GM06990 (cell line): ENCODE measurements at regions not wholly inside any gene's neighbourhood (a gene's known extent, or its start where the extent isn't known, plus 50 kb on each side); places are given as distances from the start of the nearest gene placed in this dataset.
"Not testable (repeated sequence)": the region's sequence is repeated elsewhere in the genome, so short reads cannot be mapped to it uniquely, and the experiment has no call there.

Source experiments
- DNase-seq: peaks from one replicate; pipeline ENCODE4 v3.0.0-alpha.2; 2011; ENCODE audit not compliant: insufficient read length; ENCODE audit errors: extremely low read depth
- H3K27me3 ChIP-seq: replicated peaks from 2 replicates; pipeline ENCODE4 v1.6.0; 2011; ENCODE audit warnings: low read length; ENCODE audit not compliant: control insufficient read depth, insufficient read depth
- H3K36me3 ChIP-seq: 2 replicates; pipeline ENCODE4 v1.5.1; 2011; ENCODE audit warnings: low read length; ENCODE audit not compliant: control insufficient read depth, insufficient read depth
- H3K4me3 ChIP-seq: replicated peaks from 2 replicates; pipeline ENCODE4 v1.5.1; 2011; ENCODE audit warnings: low read depth, mild to moderate bottlenecking, control low read depth, low read length
- CTCF ChIP-seq: IDR thresholded peaks from 2 replicates; pipeline ENCODE4 v1.5.1; 2011; ENCODE audit warnings: low read length, control low read depth, mild to moderate bottlenecking, inconsistent platforms; ENCODE audit not compliant: insufficient read depth, poor library complexity, severe bottlenecking

GRCh38 chr5:109630093-109630492 is 59.6 kb upstream of the MAN2A1 start:
- DNase-seq = no peak
- H3K36me3 ChIP-seq = no peaks in the 10 kb centered on the region
- no peaks in the 10 kb centered on the region for H3K27me3 ChIP-seq
- no peak overlapping the region for H3K4me3 ChIP-seq
- TF ChIP-seq CTCF = no peak

- H3K36me3 ChIP-seq = no peaks in the 10 kb centered on the region
- H3K4me3 ChIP-seq = no peak overlapping the region
- DNase-seq = no peak
- H3K27me3 ChIP-seq = no peaks in the 10 kb centered on the region
- TF ChIP-seq CTCF = no peak
Observed at GRCh38 chr5:109628591-109628990, 61.1 kb upstream of the MAN2A1 start.

GRCh38 chr5:109621266-109621665 is 68.5 kb upstream of the MAN2A1 start:
- not testable (repeated sequence) for H3K36me3 ChIP-seq, H3K4me3 ChIP-seq, H3K27me3 ChIP-seq, DNase-seq

GRCh38 chr5:109620651-109621050 is 69.1 kb upstream of the MAN2A1 start:
- no peaks in the 10 kb centered on the region for H3K36me3 ChIP-seq
- no peak for TF ChIP-seq CTCF
- H3K27me3 ChIP-seq = peaks cover 3% of the 10 kb centered on the region; the same call in 1 of the 2 replicates
- DNase-seq = no peak
- no peak overlapping the region for H3K4me3 ChIP-seq

- H3K4me3 ChIP-seq = no peak overlapping the region
- H3K27me3 ChIP-seq = peaks cover 3% of the 10 kb centered on the region; the same call in 1 of the 2 replicates
- H3K36me3 ChIP-seq = no peaks in the 10 kb centered on the region
- TF ChIP-seq CTCF = no peak
- no peak for DNase-seq
Observed at GRCh38 chr5:109619606-109620005, 70.1 kb upstream of the MAN2A1 start.

- no peak for TF ChIP-seq CTCF
- peaks cover 3% of the 10 kb centered on the region; the same call in 1 of the 2 replicates for H3K27me3 ChIP-seq
- no peaks in the 10 kb centered on the region for H3K36me3 ChIP-seq
- H3K4me3 ChIP-seq = no peak overlapping the region
- no peak for DNase-seq
Observed at GRCh38 chr5:109619021-109619460, 70.7 kb upstream of the MAN2A1 start.
